Osteoblast (primary cell): ENCODE measurements at regions not wholly inside any gene's neighbourhood (a gene's known extent, or its start where the extent isn't known, plus 50 kb on each side); places are given as distances from the start of the nearest gene placed in this dataset.

Experiments used
- DNase-seq: peaks from one replicate; pipeline ENCODE4 v3.0.0; 2011; ENCODE audit warnings: low spot score, mixed read lengths; ENCODE audit not compliant: insufficient read length; ENCODE audit errors: missing footprints
- H2AFZ ChIP-seq: 2 replicates; pipeline ENCODE4 v1.6.0; 2011; ENCODE audit warnings: mild to moderate bottlenecking, low read length
- H3K27ac ChIP-seq: 2 replicates; pipeline ENCODE4 v1.5.1; 2011; ENCODE audit warnings: mild to moderate bottlenecking, low read depth, low read length, moderate library complexity
- H3K27me3 ChIP-seq: 2 replicates; pipeline ENCODE4 v1.6.0; 2012; ENCODE audit warnings: mild to moderate bottlenecking, control low read depth, inconsistent platforms, low read length, moderate library complexity; ENCODE audit not compliant: insufficient read depth
- H3K36me3 ChIP-seq: 2 replicates; pipeline ENCODE4 v1.5.1; 2011; ENCODE audit warnings: mild to moderate bottlenecking, low read length, control low read depth, moderate library complexity; ENCODE audit not compliant: insufficient read depth
- H3K4me1 ChIP-seq: 2 replicates; pipeline ENCODE4 v1.5.1; 2011; ENCODE audit warnings: mild to moderate bottlenecking, low read length, control low read depth, moderate library complexity; ENCODE audit not compliant: insufficient read depth
- H3K4me2 ChIP-seq: 2 replicates; pipeline ENCODE4 v1.6.0; 2011; ENCODE audit warnings: mild to moderate bottlenecking, low read length; ENCODE audit not compliant: insufficient read depth
- H3K4me3 ChIP-seq: fragments of 200-600 bp; sonication (generic); 3 replicates; pipeline ENCODE4 v1.5.1; 2012; ENCODE audit warnings: mild to moderate bottlenecking, low read length, inconsistent platforms; ENCODE audit not compliant: insufficient read depth
- H3K79me2 ChIP-seq: 2 replicates; pipeline ENCODE4 v1.6.0; 2012; ENCODE audit warnings: mild to moderate bottlenecking, low read length, control low read depth, inconsistent platforms; ENCODE audit not compliant: insufficient read depth
- H3K9me3 ChIP-seq: 2 replicates; pipeline ENCODE4 v1.5.1; 2011; ENCODE audit warnings: low read depth, low read length, control low read depth
- H4K20me1 ChIP-seq: 2 replicates; pipeline ENCODE4 v1.6.0; 2012; ENCODE audit warnings: mild to moderate bottlenecking, low read length, control low read depth; ENCODE audit not compliant: insufficient read depth
- CTCF ChIP-seq: IDR thresholded peaks from 2 replicates; pipeline ENCODE4 v1.5.1; 2011; ENCODE audit warnings: mild to moderate bottlenecking, low read depth, low read length, moderate library complexity; ENCODE audit errors: extremely low read depth

- no peaks in the 10 kb centered on the region for H3K27me3 ChIP-seq
- no peak overlapping the region for H3K27ac ChIP-seq
- H3K4me1 ChIP-seq: no peaks in the 10 kb centered on the region
- H2AFZ ChIP-seq: no peak overlapping the region
- no peak overlapping the region for H3K4me3 ChIP-seq
- H3K36me3 ChIP-seq: no peaks in the 10 kb centered on the region
- no peaks in the 10 kb centered on the region for H3K79me2 ChIP-seq
- no peak for TF ChIP-seq CTCF
- DNase-seq: no peak
- no peaks in the 10 kb centered on the region for H3K9me3 ChIP-seq
- H3K4me2 ChIP-seq: no peak overlapping the region
- H4K20me1 ChIP-seq: no peaks in the 10 kb centered on the region
Observed at GRCh38 chr1:36731226-36732014, 248.7 kb upstream of the CSF3R start.

GRCh38 chr1:36730599-36730998 lies 247.9 kb upstream of the CSF3R start:
- Histone ChIP-seq H3K27ac (no peak overlapping the region), H3K4me1 (no peaks in the 10 kb centered on the region)
- TF ChIP-seq CTCF: no peak

GRCh38 chr1:36729716-36730510 lies 247.2 kb upstream of the CSF3R start:
- Histone ChIP-seq H3K27me3 (no peaks in the 10 kb centered on the region), H3K4me3 (no peak overlapping the region), H3K4me1 (no peaks in the 10 kb centered on the region), H3K4me2 (no peak overlapping the region), H3K36me3 (no peaks in the 10 kb centered on the region), H3K79me2 (no peaks in the 10 kb centered on the region), H3K9me3 (no peaks in the 10 kb centered on the region), H2AFZ (no peak overlapping the region), H4K20me1 (no peaks in the 10 kb centered on the region), H3K27ac (no peak overlapping the region)
- no peak for TF ChIP-seq CTCF
- DNase-seq: no peak

More at GRCh38 chr1:36730599-36730998, 247.9 kb upstream of the CSF3R start:
- Histone ChIP-seq H2AFZ (no peak overlapping the region), H3K79me2 (no peaks in the 10 kb centered on the region), H3K9me3 (no peaks in the 10 kb centered on the region), H4K20me1 (no peaks in the 10 kb centered on the region), H3K4me2 (no peak overlapping the region), H3K36me3 (no peaks in the 10 kb centered on the region), H3K27me3 (no peaks in the 10 kb centered on the region), H3K4me3 (no peak overlapping the region)
- no peak for DNase-seq

- TF ChIP-seq CTCF: no peak
- Histone ChIP-seq H3K9me3 (no peaks in the 10 kb centered on the region), H3K4me1 (no peaks in the 10 kb centered on the region), H3K27ac (no peak overlapping the region), H3K36me3 (no peaks in the 10 kb centered on the region), H3K4me2 (no peak overlapping the region), H3K79me2 (no peaks in the 10 kb centered on the region), H2AFZ (no peak overlapping the region), H3K27me3 (no peaks in the 10 kb centered on the region), H4K20me1 (no peaks in the 10 kb centered on the region), H3K4me3 (no peak overlapping the region)
- no peak for DNase-seq
Observed at GRCh38 chr1:36729289-36729688, 246.6 kb upstream of the CSF3R start.
